ENCODE measurements at regions not wholly inside any gene's neighbourhood (a gene's known extent, or its start where the extent isn't known, plus 50 kb on each side); places are given as distances from the start of the nearest gene placed in this dataset.

DNA sequence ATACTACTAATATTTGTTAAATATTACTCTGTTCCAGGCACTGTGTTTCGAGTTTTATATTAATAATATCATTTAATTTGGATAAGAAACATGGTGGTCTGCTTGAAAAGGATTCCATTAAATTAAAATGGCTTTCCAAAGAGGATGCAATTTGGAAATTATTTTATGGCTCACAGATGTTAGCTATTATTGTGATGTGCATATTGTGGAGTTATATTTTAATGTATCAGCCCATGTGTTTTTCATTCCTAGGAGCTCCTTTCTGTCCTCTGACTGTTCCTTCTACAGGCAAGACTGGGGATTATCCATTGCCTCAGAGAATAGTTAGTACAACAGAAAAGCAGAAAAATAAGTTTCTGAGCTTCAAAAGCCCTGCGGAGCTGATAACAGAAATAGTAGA is 376.7 kb upstream of the PDZRN3 start:
- TF ChIP-seq POLR2A (IDR thresholded peaks at IDR 0.05; ENCODE audit: low read depth, low read length) (no peak), TAF1 (IDR thresholded peaks at IDR 0.05; ENCODE audit: low read depth, low read length) (no peak), POLR2AphosphoS5 (IDR thresholded peaks at IDR 0.05; ENCODE audit: low read depth, low read length) (no peak), POU2F2 (IDR thresholded peaks at IDR 0.05; ENCODE audit: low read depth, low read length) (no peak), PAX5 (IDR thresholded peaks at IDR 0.05; ENCODE audit: insufficient read depth, low read length, severe bottlenecking) (no peak), SPI1 (IDR thresholded peaks at IDR 0.05; ENCODE audit: low read depth, low read length) (no peak)

Data from GM12891 (cell line).